ENCODE measurements at regions not wholly inside any gene's neighbourhood (a gene's known extent, or its start where the extent isn't known, plus 50 kb on each side); places are given as distances from the start of the nearest gene placed in this dataset.

DNA sequence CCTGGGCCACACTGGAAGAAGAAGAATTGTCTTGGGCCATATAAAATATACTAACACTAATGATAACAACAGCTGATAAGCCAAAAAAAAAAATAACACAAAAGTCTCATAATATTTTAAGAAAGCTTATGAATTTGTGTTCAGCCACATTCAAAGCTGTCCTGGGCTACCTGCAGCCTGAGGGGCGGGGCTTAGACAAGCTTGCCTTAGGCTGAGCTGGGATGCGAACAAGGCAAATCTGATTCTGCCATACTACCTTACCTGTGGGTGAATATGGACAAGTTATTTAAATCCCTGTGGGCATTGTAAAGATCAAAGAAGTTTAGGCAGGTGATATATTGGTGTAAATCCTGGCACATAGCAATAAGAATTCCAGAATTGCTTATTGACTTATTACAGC lies 212.3 kb upstream of the ATP10B start:
- dilution Hi-C loops (cut with MboI; ENCODE audit: extremely low pct_ligation_motif_present, low sequenced_read_pairs): no loop called here
- no peaks in the 10 kb centered on the region for H3K79me2 ChIP-seq (ENCODE audit: control insufficient read depth, insufficient read depth, low read length)
- no peaks in the 10 kb centered on the region for H4K20me1 ChIP-seq (ENCODE audit: control insufficient read depth, extremely low read depth, insufficient read depth, low read length)
- no peaks in the 10 kb centered on the region for H3K27me3 ChIP-seq (ENCODE audit: control insufficient read depth, extremely low read depth, insufficient read depth, low read length)
- no peak for TF ChIP-seq EZH2 (IDR thresholded peaks at IDR 0.05; ENCODE audit: low read length)
- no peak for TF ChIP-seq CTCF (optimal IDR thresholded peaks at IDR 0.05 in 1 of 3, IDR thresholded peaks at IDR 0.05 in 1 of 3, conservative IDR thresholded peaks at IDR 0.05 in 1 of 3; ENCODE audit: extremely low read depth in 1 of 3, insufficient read depth in 2 of 3, low read length in 3 of 3)
- no peaks in the 10 kb centered on the region for H3K9me1 ChIP-seq (ENCODE audit: control insufficient read depth, extremely low read depth, insufficient read depth, low read length)
- no peak for DNase-seq (ENCODE audit: low read depth, low spot score)
- no peak overlapping the region for H3K9ac ChIP-seq (ENCODE audit: control insufficient read depth, extremely low read depth, insufficient read depth, low read length)
- no peak for FAIRE-seq
- no peak overlapping the region for H3K4me3 ChIP-seq (ENCODE audit: control insufficient read depth in 2 of 3, extremely low read depth in 1 of 3, insufficient read depth in 2 of 3, low read depth in 1 of 3, low read length in 3 of 3)
- H3K27ac ChIP-seq (ENCODE audit: control insufficient read depth, insufficient read depth, low read length): no peak overlapping the region
- H3K4me1 ChIP-seq (ENCODE audit: control insufficient read depth, extremely low read depth, insufficient read depth, low read length): no peaks in the 10 kb centered on the region
- H3K9me3 ChIP-seq (ENCODE audit: control insufficient read depth, low read depth, low read length): no peaks in the 10 kb centered on the region
- no peak overlapping the region for H3K4me2 ChIP-seq (ENCODE audit: control insufficient read depth, extremely low read depth, insufficient read depth, low read depth, low read length)
- no peaks in the 10 kb centered on the region for H3K36me3 ChIP-seq (ENCODE audit: control insufficient read depth in 2 of 2, extremely low read depth in 1 of 2, insufficient read depth in 2 of 2, low read length in 2 of 2)
- no peak overlapping the region for H2AFZ ChIP-seq (ENCODE audit: control insufficient read depth, low read length)

GRCh38 chr5:161058781-161059180 lies 206.8 kb upstream of the ATP10B start:
- H3K36me3 ChIP-seq (ENCODE audit: control insufficient read depth in 2 of 2, extremely low read depth in 1 of 2, insufficient read depth in 2 of 2, low read length in 2 of 2): no peaks in the 10 kb centered on the region
- dilution Hi-C loops (cut with MboI; ENCODE audit: extremely low pct_ligation_motif_present, low sequenced_read_pairs): no loop called here
- no peaks in the 10 kb centered on the region for H3K79me2 ChIP-seq (ENCODE audit: control insufficient read depth, insufficient read depth, low read length)
- no peaks in the 10 kb centered on the region for H3K4me1 ChIP-seq (ENCODE audit: control insufficient read depth, extremely low read depth, insufficient read depth, low read length)
- no peak for TF ChIP-seq CTCF (optimal IDR thresholded peaks at IDR 0.05 in 1 of 3, IDR thresholded peaks at IDR 0.05 in 1 of 3, conservative IDR thresholded peaks at IDR 0.05 in 1 of 3; ENCODE audit: extremely low read depth in 1 of 3, insufficient read depth in 2 of 3, low read length in 3 of 3)
- no peak for TF ChIP-seq EZH2 (IDR thresholded peaks at IDR 0.05; ENCODE audit: low read length)
- DNase-seq (ENCODE audit: low read depth, low spot score) (no peak), FAIRE-seq (no peak)
- H4K20me1 ChIP-seq (ENCODE audit: control insufficient read depth, extremely low read depth, insufficient read depth, low read length): no peaks in the 10 kb centered on the region
- H3K9ac ChIP-seq (ENCODE audit: control insufficient read depth, extremely low read depth, insufficient read depth, low read length): no peak overlapping the region
- no peak overlapping the region for H3K27ac ChIP-seq (ENCODE audit: control insufficient read depth, insufficient read depth, low read length)
- H3K9me3 ChIP-seq (ENCODE audit: control insufficient read depth, low read depth, low read length): no peaks in the 10 kb centered on the region
- H3K9me1 ChIP-seq (ENCODE audit: control insufficient read depth, extremely low read depth, insufficient read depth, low read length): no peaks in the 10 kb centered on the region
- H3K27me3 ChIP-seq (ENCODE audit: control insufficient read depth, extremely low read depth, insufficient read depth, low read length): no peaks in the 10 kb centered on the region
- no peak overlapping the region for H3K4me3 ChIP-seq (ENCODE audit: control insufficient read depth in 2 of 3, extremely low read depth in 1 of 3, insufficient read depth in 2 of 3, low read depth in 1 of 3, low read length in 3 of 3)
- H3K4me2 ChIP-seq (ENCODE audit: control insufficient read depth, extremely low read depth, insufficient read depth, low read depth, low read length): no peak overlapping the region
- H2AFZ ChIP-seq (ENCODE audit: control insufficient read depth, low read length): no peak overlapping the region

Measured in keratinocyte (primary cell).